PC-9 (cell line): ENCODE measurements at regions not wholly inside any gene's neighbourhood (a gene's known extent, or its start where the extent isn't known, plus 50 kb on each side); places are given as distances from the start of the nearest gene placed in this dataset.

ENCODE experiments used
- EZH2 ChIP-seq: fragments of 200-600 bp; sonication (generic); IDR thresholded peaks from 2 replicates; pipeline ENCODE4 v1.8.0; 2017; ENCODE audit warnings: antibody characterized with exemption, low read depth
- TF ChIP-seq, protein P1 (sequence below): fragments of 200-600 bp; sonication (generic); conservative IDR thresholded peaks from 2 replicates; pipeline ENCODE4 v1.6.1; 2017; ENCODE audit warnings: mixed run types, antibody characterized with exemption, mild to moderate bottlenecking, moderate library complexity

DNA sequence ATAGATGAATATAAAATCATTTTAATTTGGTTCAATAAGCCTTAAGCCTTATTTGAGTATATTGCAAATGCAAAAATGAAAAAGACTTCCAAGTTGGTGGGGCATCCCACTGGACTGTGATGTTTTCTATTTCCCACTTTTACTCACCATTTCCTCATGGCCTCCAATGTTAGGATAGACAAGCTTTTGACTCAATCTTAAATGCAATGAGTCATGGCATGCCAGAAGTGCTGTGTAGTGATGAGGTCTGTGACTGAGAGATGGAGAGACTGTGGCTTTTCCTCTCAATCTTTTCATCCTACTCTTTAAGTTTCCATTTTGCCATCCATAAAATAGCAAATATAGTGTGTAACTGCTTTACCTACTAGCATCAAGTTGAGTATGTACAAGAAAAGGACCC lies 1401.2 kb upstream of the CELF4 start:
- no peak for TF ChIP-seq EZH2
- TF ChIP-seq, protein P1, sequence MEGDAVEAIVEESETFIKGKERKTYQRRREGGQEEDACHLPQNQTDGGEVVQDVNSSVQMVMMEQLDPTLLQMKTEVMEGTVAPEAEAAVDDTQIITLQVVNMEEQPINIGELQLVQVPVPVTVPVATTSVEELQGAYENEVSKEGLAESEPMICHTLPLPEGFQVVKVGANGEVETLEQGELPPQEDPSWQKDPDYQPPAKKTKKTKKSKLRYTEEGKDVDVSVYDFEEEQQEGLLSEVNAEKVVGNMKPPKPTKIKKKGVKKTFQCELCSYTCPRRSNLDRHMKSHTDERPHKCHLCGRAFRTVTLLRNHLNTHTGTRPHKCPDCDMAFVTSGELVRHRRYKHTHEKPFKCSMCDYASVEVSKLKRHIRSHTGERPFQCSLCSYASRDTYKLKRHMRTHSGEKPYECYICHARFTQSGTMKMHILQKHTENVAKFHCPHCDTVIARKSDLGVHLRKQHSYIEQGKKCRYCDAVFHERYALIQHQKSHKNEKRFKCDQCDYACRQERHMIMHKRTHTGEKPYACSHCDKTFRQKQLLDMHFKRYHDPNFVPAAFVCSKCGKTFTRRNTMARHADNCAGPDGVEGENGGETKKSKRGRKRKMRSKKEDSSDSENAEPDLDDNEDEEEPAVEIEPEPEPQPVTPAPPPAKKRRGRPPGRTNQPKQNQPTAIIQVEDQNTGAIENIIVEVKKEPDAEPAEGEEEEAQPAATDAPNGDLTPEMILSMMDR = no peak
